ENCODE measurements at regions not wholly inside any gene's neighbourhood (a gene's known extent, or its start where the extent isn't known, plus 50 kb on each side); places are given as distances from the start of the nearest gene placed in this dataset.

GRCh38 chr12:58470266-58471010 lies 449.9 kb downstream of the LRIG3 start:
- no peak for DNase-seq (ENCODE audit: unreplicated experiment)
- Mint-ChIP-seq H3K36me3 (ENCODE audit: insufficient read depth, unreplicated experiment) (no peaks in the 10 kb centered on the region), H3K27me3 (ENCODE audit: insufficient read depth, unreplicated experiment) (no peaks in the 10 kb centered on the region), H3K27ac (ENCODE audit: low read depth, unreplicated experiment) (no peak overlapping the region), H3K4me1 (ENCODE audit: insufficient read depth, unreplicated experiment) (peaks cover under 1% of the 10 kb centered on the region), H3K9me3 (ENCODE audit: unreplicated experiment) (peaks cover 14% of the 10 kb centered on the region), H3K4me3 (ENCODE audit: unreplicated experiment) (no peak overlapping the region)
- intact Hi-C loops (cut with micrococcal nuclease) = no loop called here
- BruUV-seq (replicated peaks) = no TSS peak
- POLR2A ChIA-PET = no interaction called here
- CTCF ChIA-PET = interaction anchor here (0.9 kb wide), 1 partner anchor 67 kb away, joined by 3 read pairs; no protein-coding TSS in a partner anchor
- TF ChIP-seq, protein P1, sequence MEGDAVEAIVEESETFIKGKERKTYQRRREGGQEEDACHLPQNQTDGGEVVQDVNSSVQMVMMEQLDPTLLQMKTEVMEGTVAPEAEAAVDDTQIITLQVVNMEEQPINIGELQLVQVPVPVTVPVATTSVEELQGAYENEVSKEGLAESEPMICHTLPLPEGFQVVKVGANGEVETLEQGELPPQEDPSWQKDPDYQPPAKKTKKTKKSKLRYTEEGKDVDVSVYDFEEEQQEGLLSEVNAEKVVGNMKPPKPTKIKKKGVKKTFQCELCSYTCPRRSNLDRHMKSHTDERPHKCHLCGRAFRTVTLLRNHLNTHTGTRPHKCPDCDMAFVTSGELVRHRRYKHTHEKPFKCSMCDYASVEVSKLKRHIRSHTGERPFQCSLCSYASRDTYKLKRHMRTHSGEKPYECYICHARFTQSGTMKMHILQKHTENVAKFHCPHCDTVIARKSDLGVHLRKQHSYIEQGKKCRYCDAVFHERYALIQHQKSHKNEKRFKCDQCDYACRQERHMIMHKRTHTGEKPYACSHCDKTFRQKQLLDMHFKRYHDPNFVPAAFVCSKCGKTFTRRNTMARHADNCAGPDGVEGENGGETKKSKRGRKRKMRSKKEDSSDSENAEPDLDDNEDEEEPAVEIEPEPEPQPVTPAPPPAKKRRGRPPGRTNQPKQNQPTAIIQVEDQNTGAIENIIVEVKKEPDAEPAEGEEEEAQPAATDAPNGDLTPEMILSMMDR (IDR thresholded peaks at IDR 0.05; ENCODE audit: unreplicated experiment) = no peak

DNA sequence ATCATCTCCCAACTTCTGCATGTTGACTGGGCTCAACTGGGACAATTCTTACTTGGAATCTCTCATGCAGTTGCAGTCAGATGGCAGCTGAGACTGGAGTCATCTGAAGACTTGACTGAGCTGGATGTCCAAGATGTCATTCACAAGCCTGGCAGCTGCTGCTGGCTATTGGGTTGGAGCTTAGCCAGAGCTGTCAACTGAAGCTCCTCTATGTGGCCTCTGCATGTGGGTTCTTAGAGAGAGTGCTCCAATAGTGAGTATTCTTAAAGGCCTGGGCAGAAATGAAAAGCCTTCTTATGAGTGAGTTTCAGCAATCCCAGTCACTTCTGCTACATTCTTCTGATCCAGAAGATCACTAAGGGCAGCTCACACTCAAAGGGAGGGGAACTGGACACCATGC lies 440.9 kb downstream of the LRIG3 start:
- no TSS peak for BruUV-seq (replicated peaks)
- DNase-seq (ENCODE audit: unreplicated experiment) = no peak
- Mint-ChIP-seq H3K27ac (ENCODE audit: low read depth, unreplicated experiment) (no peak overlapping the region), H3K4me1 (ENCODE audit: insufficient read depth, unreplicated experiment) (no peaks in the 10 kb centered on the region), H3K27me3 (ENCODE audit: insufficient read depth, unreplicated experiment) (no peaks in the 10 kb centered on the region), H3K4me3 (ENCODE audit: unreplicated experiment) (no peak overlapping the region), H3K36me3 (ENCODE audit: insufficient read depth, unreplicated experiment) (no peaks in the 10 kb centered on the region), H3K9me3 (ENCODE audit: unreplicated experiment) (no peaks in the 10 kb centered on the region)
- TF ChIP-seq, protein P1 (IDR thresholded peaks at IDR 0.05; ENCODE audit: unreplicated experiment) = no peak
- CTCF ChIA-PET = no interaction called here
- intact Hi-C loops (cut with micrococcal nuclease) = no loop called here
- POLR2A ChIA-PET = no interaction called here

- ChIA-PET CTCF (no interaction called here), POLR2A (interaction anchor here (1.3 kb wide), 1 partner anchor 17 kb away, joined by 3 read pairs; no protein-coding TSS in a partner anchor)
- H3K4me3 Mint-ChIP-seq (ENCODE audit: unreplicated experiment) = no peak overlapping the region
- H3K27ac Mint-ChIP-seq (ENCODE audit: low read depth, unreplicated experiment) = no peak overlapping the region
- BruUV-seq (replicated peaks) = no TSS peak
- no peaks in the 10 kb centered on the region for H3K4me1 Mint-ChIP-seq (ENCODE audit: insufficient read depth, unreplicated experiment)
- no peak for DNase-seq (ENCODE audit: unreplicated experiment)
- TF ChIP-seq, protein P1 (IDR thresholded peaks at IDR 0.05; ENCODE audit: unreplicated experiment) = no peak
- H3K9me3 Mint-ChIP-seq (ENCODE audit: unreplicated experiment) = no peaks in the 10 kb centered on the region
- no peaks in the 10 kb centered on the region for H3K27me3 Mint-ChIP-seq (ENCODE audit: insufficient read depth, unreplicated experiment)
- intact Hi-C loops (cut with micrococcal nuclease) = no loop called here
- no peaks in the 10 kb centered on the region for H3K36me3 Mint-ChIP-seq (ENCODE audit: insufficient read depth, unreplicated experiment)
These were observed 438.5 kb downstream of the LRIG3 start for GRCh38 chr12:58481811-58482210.

DNA sequence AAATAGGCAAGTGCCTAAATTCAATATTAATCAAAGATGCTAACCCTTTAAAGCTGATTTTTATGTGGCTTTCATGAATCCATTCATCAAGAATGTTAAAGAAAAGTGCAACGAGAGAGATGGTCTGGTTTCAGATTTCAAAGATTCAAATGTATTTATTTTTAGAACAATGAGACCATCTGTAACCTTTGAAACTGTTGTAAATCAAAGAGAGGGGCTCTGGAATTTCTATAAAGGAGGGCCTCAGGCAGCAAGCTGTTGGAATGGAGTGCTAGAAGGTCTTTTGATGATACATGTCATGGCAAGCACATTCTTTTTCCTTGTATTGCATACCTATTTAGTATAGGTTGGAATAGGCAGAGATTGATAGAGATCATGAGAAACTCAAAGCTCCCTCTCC lies 433.0 kb downstream of the LRIG3 start:
- Mint-ChIP-seq H3K4me1 (ENCODE audit: insufficient read depth, unreplicated experiment) (peaks cover 8% of the 10 kb centered on the region), H3K36me3 (ENCODE audit: insufficient read depth, unreplicated experiment) (no peaks in the 10 kb centered on the region), H3K27me3 (ENCODE audit: insufficient read depth, unreplicated experiment) (no peaks in the 10 kb centered on the region), H3K27ac (ENCODE audit: low read depth, unreplicated experiment) (no peak overlapping the region), H3K4me3 (ENCODE audit: unreplicated experiment) (no peak overlapping the region), H3K9me3 (ENCODE audit: unreplicated experiment) (no peaks in the 10 kb centered on the region)
- POLR2A ChIA-PET = interaction anchor here (0.8 kb wide), 1 partner anchor 27 kb away, joined by 3 read pairs; no protein-coding TSS in a partner anchor
- DNase-seq (ENCODE audit: unreplicated experiment) = no peak
- no TSS peak for BruUV-seq (replicated peaks)
- CTCF ChIA-PET = no interaction called here
- intact Hi-C loops (cut with micrococcal nuclease) = no loop called here
- TF ChIP-seq, protein P1 (IDR thresholded peaks at IDR 0.05; ENCODE audit: unreplicated experiment) = no peak

Data from MCF 10A (cell line).